ENCODE measurements at regions not wholly inside any gene's neighbourhood (a gene's known extent, or its start where the extent isn't known, plus 50 kb on each side); places are given as distances from the start of the nearest gene placed in this dataset.

DNA sequence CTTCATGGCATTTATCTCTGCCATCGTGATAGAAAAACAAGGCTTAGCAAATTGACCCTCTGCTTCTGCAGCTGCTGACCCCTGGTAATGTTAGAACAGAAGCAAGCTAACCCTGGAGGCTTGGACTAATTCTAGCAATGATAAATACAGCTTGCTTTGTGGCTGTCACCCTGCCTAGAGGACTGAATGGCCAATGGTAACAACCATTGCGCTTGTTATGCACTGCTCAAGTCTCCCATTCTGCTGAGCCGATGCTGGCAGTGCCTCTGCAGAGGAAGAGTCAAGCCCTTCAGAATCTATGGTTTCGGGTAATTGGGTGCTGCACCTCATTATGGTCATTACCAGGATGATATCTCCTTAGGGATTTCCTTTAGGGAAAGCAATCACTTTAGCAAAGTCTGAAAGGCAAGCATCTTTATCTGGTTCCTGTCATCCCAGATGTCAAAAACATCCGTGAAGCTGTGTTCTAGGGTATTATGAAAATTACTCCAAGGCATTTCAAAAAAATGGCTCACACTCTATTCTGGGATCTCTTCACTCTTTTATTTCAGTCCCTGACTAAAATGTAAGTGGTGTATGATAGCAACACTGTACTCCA, 186.8 kb upstream of the DLGAP1 start:
- TF ChIP-seq, protein P1, sequence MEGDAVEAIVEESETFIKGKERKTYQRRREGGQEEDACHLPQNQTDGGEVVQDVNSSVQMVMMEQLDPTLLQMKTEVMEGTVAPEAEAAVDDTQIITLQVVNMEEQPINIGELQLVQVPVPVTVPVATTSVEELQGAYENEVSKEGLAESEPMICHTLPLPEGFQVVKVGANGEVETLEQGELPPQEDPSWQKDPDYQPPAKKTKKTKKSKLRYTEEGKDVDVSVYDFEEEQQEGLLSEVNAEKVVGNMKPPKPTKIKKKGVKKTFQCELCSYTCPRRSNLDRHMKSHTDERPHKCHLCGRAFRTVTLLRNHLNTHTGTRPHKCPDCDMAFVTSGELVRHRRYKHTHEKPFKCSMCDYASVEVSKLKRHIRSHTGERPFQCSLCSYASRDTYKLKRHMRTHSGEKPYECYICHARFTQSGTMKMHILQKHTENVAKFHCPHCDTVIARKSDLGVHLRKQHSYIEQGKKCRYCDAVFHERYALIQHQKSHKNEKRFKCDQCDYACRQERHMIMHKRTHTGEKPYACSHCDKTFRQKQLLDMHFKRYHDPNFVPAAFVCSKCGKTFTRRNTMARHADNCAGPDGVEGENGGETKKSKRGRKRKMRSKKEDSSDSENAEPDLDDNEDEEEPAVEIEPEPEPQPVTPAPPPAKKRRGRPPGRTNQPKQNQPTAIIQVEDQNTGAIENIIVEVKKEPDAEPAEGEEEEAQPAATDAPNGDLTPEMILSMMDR (IDR thresholded peaks at IDR 0.05), result no peak
- TF ChIP-seq EP300 (IDR thresholded peaks at IDR 0.05) (no peak), POLR2A (IDR thresholded peaks at IDR 0.05) (no peak)
